ENCODE measurements at regions not wholly inside any gene's neighbourhood (a gene's known extent, or its start where the extent isn't known, plus 50 kb on each side); places are given as distances from the start of the nearest gene placed in this dataset.
"Not testable (repeated sequence)": the region's sequence is repeated elsewhere in the genome, so short reads cannot be mapped to it uniquely, and the experiment has no call there.

DNA sequence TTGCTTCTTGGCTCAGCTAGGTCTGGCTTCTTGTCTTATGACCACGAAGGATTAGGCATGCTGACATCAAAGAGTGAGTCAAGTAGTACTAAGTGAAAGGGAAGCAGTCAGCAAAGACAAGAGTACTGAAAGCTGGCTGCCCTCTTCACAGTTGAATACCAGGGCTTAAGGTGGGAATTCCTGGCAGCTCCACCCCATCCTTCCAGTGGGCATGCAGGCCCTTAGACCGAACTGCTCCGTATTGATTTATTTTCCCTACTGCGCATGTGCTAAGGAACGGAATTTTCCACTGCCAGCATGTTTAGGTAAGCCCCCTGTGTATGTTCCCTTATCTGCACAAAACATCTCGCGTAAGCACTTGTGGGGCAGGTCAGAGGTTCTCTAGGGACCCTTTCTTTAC, 2320.1 kb downstream of the ARAP2 start:
- DNase-seq, result peak; percentile 7

DNA sequence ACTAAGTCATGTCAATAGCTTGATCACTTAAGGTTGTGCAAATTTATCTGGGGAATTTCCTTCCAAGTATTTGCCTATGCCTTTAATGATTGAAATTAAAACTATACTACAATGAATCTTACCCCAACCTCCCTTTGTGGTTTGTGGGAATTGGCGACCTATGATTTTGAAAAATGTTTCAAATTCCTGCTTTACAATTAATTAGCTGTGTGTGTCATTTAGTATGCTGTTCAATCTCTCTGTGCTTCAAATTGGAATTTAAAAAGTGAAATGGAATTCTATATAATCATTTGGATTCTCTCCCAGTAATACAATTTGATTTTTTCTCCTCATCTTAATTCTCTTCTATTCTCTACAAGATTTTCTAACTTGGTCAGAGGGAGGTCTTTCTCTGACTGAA, 2319.5 kb downstream of the ARAP2 start:
- no peak for DNase-seq

DNA sequence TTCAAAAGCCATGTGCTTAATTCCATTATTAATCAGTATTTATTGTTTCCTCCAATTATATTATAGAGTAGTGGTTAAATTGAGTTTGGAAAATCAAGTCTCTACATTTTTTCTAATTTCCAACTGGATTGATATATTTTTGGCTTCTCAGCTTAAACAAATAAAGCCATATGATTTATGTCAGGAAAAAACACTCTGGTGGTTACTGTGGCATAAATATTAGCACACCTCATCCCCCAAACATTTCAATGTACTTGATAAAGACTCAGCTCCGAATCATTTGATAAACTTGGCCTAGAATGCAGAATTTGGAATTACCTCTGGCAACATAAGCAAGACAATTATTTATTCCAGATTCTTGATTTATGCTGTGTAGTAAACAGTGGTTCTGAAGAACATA, 2313.8 kb downstream of the ARAP2 start:
- DNase-seq, result no peak

DNA sequence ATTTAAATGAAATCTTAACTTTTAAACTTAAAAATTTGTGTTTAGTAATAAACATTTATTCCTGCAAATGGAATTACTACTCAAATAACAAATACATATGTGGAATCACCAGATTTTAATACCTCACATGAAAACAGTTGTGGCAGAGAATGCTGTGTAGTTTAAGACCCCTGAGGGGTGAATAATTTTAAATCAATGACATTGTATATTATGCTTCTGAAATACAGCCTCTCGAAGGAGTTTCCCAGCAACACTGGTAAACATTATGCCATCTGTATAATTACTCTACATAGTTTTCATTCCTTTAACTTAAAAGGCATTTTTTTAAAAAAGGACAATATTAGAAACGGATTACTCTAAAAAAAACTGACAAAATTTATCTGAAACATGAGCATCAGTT, 2313.3 kb downstream of the ARAP2 start:
- DNase-seq, result no peak

DNA sequence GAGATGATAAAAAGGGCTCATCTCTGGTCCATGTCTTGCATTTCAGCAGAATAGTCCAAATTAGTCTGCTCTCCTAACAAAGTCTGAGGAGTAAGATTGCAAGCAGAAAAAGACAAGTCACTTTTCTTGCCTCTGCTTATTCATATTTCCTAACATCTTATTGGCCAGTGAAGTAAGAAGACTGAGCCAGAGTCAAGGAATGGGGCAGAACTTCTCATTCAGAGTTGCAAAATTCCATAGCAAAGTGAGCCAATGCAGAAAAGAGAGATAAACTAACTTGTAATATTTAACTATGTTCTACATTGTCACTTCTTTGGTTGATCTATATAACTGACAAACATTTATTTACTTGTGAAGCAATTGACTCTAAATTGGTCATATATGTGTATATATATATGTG, 2304.0 kb downstream of the ARAP2 start:
- DNase-seq, result no peak

DNA sequence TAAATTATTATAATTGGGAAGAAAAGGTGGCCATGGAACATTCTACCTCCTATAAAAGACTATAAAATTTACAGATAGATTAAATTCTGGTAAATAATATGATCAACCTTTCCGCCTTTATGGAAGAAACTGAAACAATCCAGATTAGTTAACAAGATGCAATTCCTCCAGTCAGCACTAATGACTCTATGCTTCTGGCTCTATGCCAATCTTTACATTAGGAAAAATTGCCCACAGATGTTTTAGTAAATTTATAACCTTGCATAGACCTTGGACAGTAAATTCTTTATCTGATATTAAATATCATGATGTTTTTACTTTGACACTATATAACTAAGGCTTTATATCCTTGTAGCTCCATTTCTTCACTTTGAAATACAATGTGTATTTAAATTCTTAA, 2302.5 kb downstream of the ARAP2 start:
- no peak for DNase-seq

DNA sequence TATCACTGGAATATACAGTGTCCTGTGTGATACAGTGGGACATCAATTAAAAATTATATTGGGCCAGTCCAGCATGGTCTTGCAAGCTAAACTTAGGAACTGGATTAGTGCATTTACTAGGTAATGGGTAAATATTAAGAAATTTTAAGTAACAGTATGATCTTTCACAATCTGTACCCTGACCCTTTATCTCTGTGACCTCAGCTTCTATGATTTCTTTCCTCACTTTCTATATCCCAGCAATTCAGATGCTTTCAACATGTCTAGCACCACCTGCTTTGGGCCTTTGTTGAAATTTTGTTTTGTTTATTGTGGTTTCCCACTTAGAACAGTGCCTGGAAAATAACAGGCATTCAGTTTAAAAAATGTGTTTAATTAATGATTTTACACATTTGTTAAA, 2295.4 kb downstream of the ARAP2 start:
- no peak for DNase-seq

DNA sequence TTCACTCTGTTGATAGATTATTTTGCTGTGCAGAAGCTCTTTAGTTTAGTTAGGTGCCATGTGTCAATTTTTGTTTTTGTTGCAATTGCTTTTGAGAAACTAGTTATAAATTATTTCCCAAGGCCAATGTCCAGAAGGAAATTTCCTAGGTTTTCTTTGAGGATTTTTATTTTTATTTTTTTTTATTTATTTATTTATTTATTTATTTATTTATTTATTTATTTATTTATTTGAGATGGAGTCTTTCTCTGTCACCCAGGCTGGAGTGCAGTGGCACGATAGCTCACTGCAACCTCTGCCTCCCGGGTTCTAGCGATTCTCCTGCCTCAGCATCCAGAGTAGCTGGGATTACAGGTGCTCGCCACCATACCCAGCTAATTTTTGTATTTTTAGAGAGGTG, 2290.5 kb downstream of the ARAP2 start:
- not testable (repeated sequence) for DNase-seq

DNA sequence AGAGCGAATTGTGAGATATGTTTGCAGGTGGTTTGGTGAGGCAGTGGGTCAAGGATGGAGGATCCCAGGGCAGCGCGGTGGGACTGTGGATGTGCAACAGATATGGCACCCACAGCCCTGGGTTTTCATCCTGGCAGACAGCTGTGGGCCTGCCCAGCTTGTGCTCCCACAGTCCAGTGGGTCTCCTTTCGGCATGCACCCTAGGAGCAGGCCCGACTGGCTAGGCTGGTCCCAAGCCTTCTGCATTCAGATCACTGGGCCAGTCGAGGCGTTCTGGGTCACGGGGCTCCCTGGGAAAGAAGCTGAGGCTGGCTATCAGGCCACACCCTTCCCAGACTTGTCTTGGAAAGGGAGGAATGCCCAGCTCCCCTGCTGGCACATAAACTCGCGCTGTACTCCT, 2289.6 kb downstream of the ARAP2 start:
- DNase-seq, result no peak

DNA sequence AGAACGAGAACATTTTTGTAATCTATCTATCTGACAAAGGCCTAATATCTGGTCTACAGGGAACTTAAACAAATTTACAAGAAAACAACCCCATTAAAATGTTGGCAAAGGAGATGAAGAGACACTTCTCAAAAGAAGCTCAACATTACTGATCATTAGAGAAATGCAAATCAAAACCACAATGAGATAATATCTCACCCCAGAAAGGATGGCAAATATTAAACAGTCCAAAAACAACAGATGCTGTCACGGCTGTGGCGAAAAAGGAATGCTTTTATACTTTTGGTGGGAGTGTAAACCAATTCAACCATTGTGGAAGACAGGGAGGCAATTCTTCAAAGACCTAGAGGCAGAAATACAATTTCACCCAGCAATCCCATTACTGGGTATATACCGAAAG, 2284.8 kb downstream of the ARAP2 start:
- no peak for DNase-seq

DNA sequence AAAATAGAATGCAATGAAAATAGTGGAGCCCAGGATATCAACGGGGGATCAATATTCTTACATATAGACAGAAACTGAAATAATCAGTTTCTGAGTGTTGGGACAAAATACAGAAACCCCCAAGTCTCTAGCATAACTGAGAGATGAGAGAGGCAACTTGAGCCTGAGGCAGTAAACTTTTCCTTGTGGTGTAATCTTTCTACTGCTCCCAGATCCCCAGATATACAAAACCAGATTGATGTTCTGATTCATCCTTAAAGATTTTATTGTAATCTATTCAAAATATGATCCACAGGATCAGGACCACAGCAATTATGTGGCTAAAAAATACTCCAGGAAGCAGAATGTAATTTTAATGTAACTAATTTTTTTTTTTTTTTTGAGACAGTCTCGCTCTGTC, 2282.6 kb downstream of the ARAP2 start:
- no peak for DNase-seq

DNA sequence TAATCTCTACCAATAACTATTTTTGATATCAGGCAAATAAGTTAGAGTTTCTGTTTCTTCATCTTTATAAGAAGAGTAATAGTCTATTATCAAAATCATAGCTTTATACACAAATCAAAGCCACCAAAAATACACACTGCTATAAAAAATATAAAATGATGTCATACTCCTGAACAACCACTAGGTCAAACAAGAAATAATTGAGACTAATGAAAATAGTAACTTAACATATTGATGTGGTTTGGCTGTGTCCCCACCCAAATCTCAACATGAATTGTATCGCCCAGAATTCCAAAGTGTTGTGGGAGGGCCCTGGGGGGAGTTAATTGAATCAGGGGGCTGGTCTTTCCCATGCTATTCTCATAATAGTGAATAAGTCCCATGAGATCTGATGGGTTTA, 2277.5 kb downstream of the ARAP2 start:
- no peak for DNase-seq

DNA sequence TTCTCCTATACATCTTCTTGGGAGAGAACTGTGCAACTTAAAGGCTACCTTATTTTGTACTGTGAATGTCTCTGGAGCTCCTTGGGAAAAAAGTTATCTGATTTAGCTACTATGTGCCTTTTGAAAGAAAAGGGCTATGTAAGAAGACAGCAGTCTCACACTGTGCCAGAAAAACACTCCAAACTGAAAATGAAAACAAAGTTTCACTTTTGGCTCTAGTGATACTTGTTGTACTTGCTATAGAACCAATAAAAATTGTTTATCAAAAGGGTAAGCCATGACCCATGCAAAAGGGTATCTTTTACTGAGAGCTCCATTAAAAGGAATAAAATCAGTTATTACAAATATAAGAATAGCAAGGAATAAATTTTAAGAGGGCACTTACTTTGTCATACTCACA, 2270.0 kb downstream of the ARAP2 start:
- DNase-seq, result no peak

DNA sequence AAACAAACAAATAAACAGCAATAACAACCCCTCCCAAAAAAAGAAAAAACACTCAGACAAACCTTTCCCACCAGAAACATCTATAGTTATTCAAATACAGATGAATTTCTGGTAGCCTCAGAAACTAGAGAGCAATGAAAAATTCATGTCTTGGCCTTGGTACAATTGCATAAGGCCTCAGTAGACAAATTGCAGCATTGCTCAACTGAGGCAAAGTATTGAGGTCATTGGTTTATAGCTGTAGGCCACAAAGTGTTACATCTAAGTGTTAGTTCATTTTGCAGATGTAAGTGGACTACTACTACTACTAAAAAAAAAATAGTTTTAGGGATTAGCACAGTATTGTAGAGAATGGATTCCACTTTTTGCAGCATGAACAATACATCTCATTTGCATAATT, 2268.3 kb downstream of the ARAP2 start:
- DNase-seq, result no peak

DNA sequence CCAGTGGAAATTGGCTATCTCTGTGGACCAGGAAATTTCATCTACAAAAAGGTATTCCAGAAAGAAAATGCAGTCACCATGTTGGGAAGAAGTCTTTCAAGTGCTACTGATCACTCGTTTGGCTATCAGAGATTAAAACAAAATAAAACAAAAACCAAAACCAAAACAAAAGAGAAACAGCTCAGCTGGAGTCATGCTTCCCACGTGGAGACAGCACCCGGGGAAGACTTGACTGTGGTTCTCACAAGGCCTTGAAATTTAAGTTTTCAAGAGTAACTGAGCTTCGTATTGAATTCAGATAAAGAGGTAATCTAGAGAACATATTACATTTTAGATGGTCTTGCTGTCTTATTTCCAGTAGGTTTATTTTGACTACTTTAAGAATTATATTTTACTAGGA, 2264.5 kb downstream of the ARAP2 start:
- DNase-seq, result not testable (repeated sequence)

DNA sequence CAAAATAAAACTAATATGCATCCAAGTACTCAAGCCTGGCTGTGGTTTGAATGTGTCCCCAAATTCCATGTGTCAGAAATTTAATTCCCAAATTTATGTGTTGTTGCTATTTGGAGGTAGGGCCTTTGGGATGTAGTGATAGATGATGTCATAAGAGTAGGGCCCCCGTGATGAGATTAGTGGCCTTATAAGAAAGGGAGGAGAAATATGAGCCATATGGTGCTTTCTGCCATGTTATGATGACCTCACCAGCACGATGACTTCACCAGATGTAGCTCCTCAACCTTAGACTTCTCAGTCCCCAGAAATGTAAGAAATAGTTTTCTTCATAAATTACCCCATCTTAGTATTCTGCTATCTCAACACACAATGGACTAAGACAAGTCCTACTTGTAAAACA, 2264.0 kb downstream of the ARAP2 start:
- peak; percentile 17 for DNase-seq

DNA sequence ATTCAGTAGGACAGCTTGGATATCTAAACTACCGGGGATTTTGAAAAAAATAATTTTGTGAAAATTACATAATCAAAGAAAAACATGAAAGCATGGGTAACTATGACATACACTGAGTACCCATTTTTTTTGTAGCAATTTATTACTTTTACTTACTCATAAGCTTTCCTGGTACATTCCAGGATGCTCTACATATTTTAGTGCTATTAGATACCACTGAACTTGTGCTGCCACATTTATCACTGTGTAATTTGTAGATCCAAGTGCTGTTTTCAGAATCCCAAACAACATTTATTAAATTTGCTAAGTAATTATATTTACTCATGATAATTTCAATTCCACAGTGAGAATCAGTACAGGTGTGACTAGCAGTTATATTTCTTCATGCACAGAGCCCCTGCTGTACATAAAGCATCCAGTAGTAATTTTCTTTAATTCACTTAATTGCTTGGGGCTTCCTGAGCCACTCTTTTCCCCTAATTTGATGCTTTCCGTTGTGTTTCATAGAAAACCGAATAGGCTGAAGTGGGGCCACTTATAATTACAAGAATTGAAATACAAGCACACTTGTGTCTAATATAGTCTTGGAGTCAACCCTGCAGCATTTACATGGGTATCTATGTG, 2254.4 kb downstream of the ARAP2 start:
- no peak for DNase-seq

DNA sequence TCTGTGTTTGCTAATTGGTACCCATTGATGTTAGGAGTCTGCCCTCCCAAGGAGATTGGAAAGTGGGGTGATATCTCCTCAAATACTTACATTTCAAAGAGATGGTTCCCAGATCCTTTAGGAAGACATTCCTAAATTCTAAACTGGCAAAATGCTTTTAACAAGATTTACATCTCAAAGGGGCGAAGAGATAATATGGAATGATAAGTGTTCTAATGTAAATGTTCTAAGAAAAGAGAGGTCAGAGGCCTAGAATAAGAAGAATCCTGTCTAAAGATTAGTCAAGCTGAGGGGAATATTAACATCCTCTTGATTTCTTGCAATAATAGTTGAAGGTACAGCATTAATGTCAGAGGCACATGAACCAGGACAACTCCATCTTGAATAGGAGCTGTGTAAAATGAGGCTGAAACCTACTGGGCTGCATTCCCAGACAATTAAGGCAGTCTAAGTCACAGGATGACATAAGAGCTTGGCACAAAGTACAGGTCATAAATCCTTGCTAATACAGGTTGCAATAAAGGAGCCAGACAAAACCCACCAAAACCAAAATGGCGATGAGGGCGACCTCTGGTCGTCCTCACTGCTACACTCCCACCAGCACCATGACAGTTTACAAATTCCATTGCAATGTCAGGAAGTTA, 2248.1 kb downstream of the ARAP2 start:
- no peak for DNase-seq

DNA sequence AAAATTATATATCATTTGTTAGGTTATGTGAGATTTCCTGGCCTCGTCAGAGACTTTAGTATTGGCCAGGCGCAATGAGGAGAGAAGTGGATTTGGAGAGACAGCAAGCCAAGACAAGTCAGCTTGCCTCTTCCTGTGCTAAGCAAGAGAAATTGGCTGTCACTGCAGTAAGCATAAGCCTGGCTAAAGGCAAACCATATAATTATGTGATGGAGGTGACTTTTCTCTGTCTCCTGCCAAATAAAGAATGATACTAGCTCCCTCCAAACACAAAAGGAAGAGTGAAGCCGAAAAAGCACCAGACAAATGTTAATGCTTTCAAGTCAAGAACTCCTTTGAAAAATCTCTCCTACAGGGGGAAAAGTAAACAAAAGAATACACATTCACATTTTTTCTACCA, 2246.0 kb downstream of the ARAP2 start:
- DNase-seq, result no peak

DNA sequence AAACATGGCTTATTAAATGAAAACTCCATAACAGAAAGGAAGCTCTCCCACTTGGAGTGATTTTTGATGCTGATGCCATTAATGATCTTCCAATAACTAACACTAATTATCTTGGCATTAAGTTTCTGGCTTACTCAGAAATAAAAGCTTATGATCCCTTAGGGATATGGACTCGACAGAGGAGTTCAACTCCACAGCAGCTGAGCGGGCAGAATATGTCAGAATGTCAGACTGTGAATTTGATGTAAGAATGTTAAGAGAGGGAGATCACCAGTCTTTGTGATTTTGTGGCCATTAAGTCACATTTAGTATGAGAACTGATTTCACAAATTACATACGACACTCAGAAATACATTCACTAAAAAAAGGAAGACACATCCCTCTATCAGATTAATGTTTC, 2244.0 kb downstream of the ARAP2 start:
- DNase-seq, result no peak

DNA sequence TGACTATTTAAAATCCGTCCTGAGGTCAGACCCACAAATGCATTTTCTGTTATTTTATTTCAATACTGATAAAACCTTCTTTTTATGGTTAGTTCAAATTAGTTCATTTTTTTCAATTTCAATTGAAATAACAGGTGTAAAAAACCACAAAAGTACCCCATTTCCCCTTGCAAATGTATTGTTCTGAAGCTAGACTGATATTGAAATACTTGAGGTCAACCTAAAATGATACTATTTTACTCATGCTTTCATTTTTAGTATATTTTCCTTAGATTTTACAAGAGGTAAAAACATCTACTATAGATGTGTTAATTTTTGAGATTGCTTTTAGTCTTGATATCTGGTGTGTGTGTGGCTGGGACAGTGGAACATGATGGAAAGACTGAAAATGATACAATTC, 2237.8 kb downstream of the ARAP2 start:
- DNase-seq, result not testable (repeated sequence)

DNA sequence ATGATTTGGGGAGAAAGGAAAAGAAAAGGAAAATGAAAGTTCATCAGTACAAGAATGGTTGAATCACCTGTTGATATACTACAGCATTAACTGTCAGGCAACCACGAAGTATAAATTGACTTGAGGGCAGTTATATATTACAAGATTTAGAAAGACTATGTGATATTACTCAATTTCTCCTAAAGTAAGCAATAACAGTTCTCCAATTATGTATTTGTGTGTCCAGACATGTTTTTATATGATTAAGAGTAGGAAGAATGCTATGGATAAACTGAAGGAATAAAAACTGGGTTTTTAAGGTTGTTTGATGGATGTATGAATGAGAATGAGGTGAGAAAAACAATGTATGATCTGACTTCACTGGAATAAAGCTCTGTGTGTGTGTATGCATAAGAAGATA, 2234.4 kb downstream of the ARAP2 start:
- no peak for DNase-seq

DNA sequence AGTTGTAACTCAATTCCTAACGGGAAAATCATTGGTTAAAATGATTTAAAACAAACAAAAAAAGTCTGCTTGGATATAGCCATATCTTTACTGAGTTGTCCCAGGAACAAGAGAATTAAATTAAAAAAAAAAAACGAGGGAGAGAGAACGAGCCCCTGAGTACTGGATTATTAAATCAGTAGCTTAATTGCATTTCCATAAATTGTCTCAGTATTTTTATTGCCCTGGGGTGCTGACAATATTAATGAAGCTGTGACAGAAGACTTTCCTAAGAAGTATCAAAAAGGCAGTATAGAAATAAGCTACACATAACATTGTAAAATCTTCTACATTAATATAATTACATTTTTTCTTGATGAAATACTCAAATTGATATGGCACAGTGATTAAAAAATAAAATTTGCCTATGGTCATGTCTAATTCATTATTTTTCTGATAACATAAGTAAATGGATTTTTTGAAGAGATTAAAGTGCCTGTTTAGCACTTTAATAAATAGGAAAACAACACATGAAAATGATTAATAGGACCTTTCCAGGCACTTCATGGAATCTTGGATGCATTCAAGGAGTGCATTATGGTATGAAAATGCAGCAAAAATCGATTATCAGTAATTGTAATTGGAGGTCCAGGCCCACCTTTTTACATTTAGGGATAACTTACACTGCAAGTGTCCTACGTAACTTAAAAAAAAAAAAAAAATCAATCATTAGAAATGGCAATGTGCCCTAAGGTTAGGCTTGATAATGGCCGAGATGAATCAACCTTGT, 2233.4 kb downstream of the ARAP2 start:
- no peak for DNase-seq

DNA sequence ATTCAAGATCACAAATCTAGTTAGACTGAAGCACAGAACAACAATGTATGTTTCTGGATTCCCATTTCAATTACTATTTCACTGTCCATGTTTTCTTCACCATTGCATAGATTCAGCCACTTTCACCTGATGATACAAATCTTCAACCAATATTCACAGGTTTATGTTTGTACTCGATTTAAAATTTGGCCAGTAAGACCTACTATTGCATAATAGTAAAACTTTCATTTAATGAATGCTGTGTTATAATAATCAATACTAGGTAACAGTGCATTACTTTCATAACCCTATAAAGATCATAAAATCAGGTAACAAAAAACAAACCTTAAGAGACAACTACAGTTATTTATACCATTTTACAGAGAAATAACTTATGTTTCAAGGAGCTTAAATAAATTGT, 2209.1 kb downstream of the ARAP2 start:
- no peak for DNase-seq

DNA sequence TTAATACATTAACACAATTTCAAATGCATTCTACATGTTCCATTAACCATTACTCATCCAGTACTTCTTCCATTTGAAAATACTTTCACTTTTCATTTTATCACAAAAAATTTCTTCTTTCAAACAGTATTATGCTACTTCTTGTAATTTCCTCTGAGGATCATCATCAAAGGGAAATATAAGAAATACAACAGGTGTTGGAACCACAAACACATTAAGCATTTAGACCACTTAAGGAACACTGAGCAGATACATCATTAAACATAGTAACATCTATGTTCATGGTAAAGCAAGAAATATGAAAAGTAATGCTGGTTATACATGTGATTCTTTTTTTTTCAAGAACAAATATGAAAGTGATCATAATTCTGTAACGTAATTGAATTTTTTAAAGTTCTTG, 2207.0 kb downstream of the ARAP2 start:
- no peak for DNase-seq

Measured in DMS53 (cell line).